HG02938 (cell line): ENCODE measurements at regions not wholly inside any gene's neighbourhood (a gene's known extent, or its start where the extent isn't known, plus 50 kb on each side); places are given as distances from the start of the nearest gene placed in this dataset.

Experiments used
- ATAC-seq: cut with Tn5 transposase; IDR thresholded peaks from one replicate; pipeline ENCODE4 v1.9.1; 2021; ENCODE audit warnings: mild to moderate bottlenecking, moderate library complexity; ENCODE audit not compliant: unreplicated experiment

DNA sequence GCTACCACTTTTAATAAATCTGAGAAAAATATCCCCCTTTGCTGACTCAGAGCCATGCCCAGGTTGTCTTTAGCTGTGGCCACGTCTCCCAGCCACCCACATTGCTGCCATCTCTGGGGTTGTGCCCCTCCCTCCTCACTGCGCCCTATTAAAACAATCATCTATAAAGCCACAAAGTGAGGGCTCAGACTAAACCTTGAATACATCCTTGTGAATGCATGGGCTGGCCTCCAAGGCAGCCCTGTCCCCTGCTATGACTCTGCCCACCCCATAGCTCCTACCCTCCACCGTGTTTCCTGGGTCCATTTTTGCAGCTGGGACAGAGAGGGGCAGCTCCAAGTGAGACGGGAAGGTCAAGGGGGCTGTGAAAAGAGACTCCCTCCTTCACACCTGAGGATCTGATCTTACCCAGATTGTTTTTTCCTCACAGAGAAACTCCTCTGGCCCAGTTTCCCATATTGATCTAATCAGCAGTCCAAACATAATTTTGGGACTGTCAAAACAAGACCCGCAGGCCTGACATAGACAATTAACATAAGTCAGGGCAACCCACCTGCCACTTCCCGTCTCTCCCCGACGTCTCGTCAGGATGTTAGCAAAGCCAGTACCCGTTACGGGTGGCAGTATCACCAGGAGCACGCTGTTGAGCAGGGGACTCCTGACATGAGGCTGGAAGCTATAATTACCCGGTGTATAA is 199.0 kb downstream of the KATNAL1 start:
- ATAC-seq = no peak

DNA sequence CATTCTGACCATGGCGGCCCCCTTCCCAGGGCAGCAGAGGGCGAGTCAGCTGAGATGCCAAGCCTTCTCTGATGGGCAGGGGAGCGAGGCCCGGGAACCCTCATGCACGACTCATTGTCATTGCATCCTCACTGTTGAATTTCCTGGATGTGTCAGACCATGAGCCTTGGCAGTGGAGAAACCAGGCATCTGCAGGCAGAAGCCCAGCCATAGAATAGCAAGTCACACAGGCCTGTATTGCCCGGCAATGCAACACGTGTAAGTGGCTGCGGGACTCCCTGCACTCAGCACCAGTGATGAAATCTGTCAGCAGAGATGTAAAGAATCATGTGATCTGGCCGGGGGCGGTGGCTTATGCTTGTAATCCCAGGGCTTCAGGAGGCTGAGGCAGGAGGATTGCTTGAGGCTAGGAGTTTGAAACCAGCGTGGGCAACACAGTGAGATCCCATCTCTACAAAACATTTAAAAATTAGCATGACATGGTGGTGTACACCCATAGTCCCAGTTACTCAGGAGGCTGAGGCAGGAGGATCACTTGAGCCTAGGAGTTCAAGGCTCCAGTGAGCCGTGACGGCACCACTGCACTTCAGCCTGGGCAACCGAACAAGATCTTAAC is 199.7 kb downstream of the KATNAL1 start:
- ATAC-seq = no peak

DNA sequence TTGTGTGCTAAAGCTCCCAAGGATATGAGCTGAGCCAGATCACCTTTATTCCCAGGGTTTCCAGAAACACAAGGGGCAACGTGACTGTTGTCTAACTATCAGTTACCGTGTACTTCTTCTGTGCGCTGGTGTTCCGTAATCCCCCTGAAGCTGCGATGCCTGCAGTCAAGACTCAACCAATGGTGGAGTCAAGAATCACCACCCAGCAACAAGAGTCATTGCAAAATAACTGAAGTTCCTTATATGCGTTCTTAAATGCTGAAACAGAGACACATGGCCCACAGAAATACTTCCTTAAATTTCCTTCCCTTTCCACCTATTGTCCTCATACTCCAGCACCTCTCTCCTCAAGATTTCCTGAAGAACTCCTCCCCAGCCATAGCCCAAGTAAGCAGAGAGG is 200.2 kb downstream of the KATNAL1 start:
- ATAC-seq = no peak

DNA sequence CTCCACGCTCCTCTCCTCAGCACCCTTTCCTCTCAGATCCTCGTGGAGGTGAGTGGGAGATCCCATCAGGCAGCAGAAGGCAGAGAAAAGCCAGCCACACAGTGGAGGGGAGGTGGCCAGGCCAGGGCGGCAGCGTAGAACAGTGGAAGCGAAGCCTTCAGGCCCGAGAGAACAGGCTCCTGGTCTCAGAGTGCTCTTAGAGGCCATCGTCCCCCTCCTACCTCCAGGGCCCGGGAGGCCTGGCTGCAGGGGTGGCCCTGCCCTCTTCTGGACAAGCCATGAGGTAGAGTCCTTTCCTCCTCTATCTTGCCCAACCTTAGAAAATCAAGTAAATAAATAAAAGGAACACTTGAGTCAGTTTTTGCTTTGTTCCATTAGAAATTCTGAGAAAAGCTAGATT is 202.0 kb downstream of the KATNAL1 start:
- no peak for ATAC-seq

DNA sequence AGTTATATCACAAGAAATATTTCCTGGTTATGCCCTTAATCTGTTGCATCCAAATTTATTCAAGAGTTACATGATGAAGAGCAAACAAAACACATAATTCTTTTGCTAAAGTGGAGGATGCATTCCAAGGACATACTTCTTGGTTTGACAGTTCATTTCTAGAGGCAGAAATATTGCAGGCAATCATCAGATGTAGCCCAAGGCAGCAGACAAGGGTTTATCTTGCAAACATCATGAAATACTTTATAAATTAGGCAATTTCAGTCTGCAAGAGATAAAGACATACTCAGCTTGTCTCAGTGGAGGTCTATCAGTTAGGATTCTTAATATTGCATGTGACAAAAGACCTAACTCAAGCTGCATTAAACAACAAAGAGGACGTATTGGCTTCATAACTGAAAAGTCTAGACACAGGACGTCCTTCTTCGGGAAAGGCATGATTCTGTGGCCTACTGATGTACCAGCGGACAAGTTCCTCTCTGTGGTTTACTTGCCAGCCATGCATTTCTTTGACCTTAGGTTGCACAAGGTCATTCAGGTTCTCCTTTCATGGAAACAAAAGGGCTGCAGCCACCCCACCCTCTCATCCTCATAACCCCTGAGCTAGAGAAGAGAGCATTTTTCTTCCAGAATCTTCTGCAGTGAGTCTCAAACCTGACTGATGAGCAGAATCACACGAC is 204.1 kb downstream of the KATNAL1 start:
- ATAC-seq = no peak

DNA sequence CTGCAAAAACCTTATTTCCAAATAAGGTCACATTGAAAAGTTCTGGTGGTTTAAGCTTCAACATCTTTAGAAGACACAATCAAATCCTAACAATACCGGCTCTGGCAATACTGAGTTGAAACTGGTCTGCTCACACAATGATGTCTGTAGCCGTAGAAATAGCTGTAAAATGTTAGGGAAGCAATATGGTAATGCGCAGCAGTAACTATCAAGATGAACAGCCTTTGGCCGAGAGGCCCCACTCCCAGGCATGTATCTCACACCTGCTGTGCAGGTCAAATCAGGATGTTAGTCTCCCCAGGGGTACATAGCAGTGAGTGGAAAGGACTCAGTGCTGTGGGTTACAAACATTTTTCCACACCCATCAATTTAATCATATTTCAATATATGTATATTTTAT is 207.1 kb downstream of the KATNAL1 start:
- ATAC-seq = no peak

DNA sequence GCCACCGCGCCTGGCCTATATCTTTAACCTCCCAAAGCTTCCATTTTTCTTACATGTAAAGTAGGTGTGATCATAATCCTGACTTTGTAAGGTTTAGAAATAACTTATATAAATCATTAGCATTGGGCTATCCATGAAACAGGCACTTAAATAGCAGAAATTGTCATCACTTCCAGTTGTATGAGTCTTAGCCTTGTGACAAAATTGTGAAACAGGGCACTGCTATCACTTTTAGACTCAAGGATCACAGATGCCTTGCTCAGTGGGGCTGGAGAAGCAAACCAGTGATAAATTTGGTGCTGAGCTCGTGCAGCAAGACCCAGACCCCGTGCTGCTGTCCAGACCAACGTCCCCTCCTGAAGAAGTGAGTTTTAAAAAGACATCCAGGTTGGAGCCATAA is 209.7 kb downstream of the KATNAL1 start:
- ATAC-seq = no peak

DNA sequence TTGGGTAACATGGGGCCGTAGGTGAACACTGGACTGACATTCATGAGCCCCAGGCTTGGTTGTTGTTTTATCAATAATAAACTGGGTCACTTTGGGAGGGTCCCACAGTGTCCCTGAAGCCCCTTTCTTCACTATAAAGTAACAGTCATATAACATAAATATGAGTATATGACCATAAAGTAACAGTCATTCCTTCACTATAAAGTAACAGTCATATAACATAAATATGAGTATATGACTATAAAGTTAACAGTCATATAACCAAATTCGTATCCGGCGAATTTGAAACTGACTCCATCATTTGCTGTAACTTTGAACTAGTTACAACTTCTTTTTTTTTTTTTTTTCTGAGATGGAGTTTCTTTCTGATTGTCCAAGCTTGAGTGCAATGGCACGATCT is 210.3 kb downstream of the KATNAL1 start:
- ATAC-seq = no peak

DNA sequence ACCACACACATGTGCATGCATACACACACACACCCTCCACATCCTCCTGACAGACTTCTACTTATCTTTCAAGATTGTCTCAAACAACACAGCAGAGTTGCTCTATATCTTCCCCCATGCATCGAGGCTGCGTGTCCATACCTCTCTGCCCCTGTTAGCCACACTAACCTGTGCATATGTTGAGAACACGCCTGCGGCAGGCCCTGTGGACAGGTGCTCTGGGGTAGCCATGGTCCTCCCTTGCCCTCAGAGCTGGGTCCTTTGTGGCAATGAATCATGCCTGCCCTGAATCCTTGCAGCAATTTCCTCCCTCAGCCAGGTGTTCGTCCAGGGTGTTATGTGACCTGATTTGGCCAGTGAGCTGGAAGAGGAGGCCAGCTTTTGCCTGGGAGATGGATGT is 213.3 kb downstream of the KATNAL1 start:
- ATAC-seq = no peak

DNA sequence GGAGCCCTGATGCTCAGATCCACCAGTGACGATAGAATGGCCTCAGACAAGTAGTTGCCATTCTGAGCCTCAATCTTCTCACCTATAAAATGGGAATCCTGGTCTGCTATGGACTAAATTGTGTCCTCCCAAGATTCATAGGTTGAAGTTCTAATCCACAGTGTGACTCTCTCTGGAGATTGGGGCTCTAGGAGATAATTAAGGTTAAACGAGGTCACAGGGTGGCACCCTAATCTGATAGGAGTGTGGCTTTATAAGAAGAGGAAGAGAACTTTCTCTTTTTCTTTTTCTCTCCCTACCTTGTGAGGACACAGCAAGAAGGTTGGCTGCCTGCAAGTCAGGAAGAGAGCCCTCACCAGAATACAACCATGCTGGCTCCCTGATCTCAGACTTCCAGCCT is 214.1 kb downstream of the KATNAL1 start:
- no peak for ATAC-seq

DNA sequence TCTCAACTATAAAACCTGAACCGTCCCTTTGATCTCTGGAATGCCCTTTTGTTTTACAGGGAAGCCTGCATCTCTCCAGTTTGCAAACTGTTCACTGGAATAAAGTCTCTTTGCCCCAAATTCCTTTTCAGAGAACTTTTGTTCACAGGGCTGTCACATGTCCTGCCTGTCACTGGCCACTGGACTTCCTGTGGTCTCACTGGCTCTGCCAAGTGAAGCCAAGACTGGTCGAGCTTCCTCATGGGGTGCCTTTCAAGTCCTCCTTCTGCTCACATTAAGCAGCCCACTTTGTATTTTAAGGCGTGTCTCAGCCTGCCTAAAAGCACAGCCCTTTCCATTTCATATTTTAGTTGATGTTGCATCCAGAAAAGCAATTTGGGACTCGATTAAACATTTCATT is 215.7 kb downstream of the KATNAL1 start:
- no peak for ATAC-seq

DNA sequence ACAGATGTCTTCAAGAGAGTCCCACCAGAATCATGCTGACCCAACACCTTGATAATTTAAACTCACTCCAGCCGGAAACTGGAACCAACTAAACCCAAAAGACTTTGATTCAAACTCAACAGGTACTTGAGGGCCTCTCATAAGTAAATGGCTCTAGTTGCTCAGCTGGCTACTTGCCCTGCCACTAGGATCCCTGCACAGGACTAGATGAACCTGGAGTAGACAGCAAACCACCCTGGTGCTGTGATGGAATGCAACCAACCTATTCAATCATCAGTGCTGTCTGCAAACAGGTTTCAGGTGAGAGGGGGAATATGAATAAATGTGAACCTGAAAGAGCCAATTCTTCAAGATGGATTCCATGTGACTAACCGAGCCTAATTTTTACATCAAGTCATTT is 216.3 kb downstream of the KATNAL1 start:
- ATAC-seq = no peak

DNA sequence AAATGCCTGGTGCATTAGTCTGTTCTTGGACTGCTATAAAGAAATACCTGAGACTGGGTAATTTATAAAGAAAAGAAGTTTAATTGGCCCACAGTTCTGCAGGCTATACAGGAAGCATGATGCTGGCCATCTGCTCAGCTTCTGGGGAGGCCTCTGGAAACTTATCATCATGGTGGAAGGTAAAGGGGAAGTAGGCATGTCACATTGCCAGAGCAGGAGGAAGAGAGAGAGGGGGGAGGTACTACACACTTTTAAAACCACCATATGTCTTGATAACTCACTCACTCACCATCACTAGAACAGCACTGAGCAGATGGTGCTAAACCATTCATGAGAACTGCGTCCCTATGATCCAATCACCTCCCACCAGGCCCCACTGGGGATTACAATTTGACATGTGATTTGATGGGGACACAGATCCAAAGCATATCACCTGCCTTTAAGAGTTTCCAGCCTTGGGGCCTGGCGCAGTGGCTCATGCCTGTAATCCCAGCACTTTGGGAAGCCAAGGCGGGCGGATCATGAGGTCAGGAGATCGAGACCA is 219.0 kb downstream of the KATNAL1 start:
- no peak for ATAC-seq

DNA sequence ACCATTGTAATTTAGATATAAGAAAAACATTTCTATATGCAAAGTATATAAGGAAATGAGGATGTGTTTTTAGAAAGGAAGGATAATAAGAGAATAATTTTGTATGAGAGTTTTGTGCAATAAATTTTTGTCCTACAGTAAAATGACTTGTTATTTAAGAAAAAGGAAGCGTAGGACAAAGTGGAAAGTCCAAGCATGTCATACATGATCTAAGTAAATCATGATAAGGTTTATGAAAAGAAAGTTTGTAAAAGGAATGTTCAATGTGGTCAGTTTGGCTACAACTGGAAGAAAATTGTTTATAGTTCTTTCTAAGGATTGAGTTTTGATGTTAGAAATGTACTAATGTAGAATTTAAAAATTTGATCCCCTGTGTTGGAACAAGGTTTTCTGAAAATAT is 222.3 kb downstream of the KATNAL1 start:
- ATAC-seq = no peak

DNA sequence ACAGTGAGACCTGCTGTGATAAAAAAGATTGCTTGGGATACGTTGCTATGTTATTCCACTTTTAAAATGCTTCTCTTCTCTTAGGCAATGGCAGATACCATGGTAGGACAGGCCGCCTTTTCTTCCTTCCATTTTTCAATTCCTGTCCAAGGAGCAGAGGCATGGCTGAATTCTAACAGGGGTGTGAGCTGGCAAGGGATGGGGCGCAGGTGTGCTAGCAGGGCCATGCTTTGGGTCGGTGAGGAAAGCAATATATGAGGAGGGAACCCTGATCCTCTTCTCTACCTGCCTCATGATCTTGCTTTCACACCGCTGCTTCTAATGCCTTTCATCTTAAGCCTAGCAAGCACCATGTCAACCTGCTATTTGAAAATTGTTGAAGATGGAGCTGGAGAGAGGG is 225.0 kb downstream of the KATNAL1 start:
- no peak for ATAC-seq

DNA sequence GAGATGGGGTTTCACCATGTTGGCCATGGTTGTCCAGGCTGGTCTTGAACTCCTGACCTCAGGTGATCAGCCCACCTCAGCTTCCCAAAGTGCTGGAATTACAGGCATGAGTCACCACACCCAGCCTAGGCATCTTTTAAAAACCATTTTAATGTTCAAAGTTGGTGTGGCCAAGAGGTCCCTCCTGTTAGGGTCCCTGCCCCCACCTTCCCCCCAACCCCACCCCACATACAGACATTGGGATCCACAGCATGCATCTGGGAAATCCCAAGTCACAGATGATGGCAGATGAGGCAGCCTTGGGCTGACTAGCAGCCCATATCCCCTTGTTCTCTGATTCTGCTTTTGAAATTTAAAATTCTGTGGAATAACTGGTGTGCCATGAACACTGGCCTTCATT is 226.0 kb downstream of the KATNAL1 start:
- no peak for ATAC-seq

DNA sequence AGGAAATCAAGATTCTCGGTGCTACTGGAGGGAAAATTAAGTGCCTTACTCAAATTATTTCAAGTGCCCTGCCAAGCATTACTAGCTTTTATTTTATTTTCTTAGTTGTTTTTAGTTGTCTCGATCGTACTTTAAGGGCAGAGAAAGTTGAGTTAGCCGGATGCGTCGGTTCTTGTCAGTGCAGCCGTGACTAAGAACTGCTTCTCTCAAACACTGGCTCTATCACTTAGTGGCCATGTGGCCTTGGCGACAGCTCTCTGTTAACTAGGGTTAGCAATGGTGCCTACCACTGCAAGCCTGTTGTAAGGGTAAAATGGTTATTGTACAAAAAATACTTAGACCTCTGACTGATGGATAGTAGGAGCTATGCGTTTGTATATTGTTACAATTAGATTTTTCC is 227.8 kb downstream of the KATNAL1 start:
- ATAC-seq = no peak

DNA sequence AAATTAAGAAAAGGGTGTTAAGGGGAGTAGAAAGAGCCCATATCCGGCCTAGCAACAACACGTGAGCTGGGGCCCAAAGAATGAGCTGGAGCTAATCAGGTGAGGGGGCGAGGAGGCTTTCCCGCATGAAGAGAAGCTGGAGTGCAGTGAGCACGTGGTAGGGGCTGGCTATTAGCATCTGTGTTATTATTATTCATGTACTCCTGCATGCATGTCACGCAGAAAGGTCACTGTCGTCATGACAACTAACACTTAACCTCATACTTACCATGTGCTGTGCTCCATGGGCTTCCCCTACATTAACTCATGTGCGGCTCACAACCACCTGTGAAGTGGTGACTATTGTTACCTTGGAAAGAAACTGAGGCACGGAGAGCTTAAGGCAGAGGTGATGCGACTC is 227.6 kb upstream of the UBL3 start:
- no peak for ATAC-seq

DNA sequence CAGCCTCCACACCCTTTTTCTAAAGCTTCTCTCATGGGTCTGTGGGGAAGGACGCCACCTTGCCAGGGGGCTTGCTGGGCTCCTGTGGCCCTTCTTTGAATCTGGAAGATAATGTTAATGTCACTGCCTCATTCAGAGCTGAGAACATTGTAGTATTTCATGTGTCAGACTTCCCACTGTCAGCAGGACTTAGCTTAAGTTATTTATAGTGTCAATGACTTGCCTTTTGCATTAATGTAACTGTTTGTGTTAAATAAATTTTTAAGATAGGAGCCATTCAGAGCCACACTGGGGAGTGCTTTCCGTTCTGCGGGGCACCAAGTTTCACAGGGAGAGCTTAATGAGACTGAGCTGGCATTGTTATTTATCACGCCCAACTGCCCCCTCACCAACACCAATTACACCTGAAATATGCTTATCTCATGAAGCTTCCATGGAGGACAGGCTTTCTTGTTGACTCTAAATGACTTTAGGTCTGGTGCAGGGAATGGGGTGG is 226.9 kb upstream of the UBL3 start:
- ATAC-seq = no peak

DNA sequence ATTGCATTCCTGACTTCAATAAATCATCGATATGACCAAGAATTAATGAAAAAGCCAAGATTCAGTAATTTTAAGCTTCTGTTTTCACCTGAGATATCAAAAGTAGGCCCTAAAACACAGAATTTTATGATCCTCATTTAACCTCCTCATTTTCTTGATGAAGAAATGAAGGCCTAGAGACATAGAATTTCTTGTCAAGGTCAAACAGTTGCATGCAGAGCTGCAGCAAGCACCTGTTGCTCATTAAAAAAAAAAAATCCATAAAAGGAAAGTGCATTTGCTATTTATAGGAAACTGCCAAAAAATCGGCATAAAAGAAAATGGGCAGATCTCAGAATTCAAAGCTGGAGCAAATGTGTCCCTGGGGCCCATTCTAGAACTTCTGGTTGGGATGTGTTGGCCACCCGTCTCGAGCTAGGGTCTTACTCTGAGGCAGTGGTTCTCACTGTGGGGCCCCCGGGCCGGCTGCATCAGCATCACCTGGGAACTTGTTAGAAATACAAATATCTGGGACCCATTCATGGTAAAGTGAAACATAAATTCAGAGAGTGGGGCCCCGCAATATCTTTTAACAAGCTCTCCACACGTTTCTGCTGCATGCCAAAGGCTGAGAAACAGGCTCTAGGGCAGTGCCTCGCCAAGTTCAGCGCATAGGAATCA is 224.7 kb upstream of the UBL3 start:
- no peak for ATAC-seq

DNA sequence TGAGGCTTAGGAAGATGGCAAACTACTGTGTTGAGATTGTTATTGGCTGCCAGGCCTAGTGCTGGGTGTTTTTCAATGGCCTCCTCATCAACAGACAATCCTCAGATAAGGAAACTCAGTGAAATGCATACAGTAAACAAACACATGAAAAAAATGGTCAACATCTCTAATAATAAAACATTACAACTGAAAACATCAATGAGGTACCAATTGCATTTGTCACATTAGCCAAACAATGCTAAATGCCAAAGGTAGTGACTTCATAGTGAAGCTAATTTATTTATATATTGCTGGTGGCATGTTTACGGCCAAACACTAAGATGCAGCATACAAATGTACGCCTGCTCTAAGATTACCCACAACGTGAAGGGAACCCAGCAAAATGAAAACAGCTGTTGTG is 224.0 kb upstream of the UBL3 start:
- ATAC-seq = no peak

DNA sequence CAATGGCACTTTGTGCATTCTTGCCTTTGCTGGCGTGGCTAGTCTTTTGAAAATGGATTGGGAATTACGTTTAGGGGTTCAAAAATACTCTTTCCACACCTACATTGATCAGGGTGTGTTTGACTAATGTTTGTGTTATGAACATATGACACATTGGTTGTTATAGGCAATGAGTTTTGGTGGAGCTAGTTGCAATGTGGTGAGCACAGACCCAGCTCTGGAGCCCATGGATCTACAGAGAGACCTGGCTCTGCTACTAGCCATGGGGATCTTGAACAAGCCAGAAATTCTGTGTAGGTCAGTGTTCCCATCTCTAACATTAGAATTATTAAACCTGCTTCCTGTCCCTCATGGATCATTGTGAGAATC is 222.4 kb upstream of the UBL3 start:
- no peak for ATAC-seq
